ENCODE measurements at regions not wholly inside any gene's neighbourhood (a gene's known extent, or its start where the extent isn't known, plus 50 kb on each side); places are given as distances from the start of the nearest gene placed in this dataset.

- H2AFZ ChIP-seq, result peak overlapping the region; percentile 34
- in situ Hi-C loops (cut with MboI), result no loop called here
- H3F3A ChIP-seq (ENCODE audit: insufficient read depth), result peaks cover 21% of the 10 kb centered on the region
- H3K4me3 ChIP-seq, result peak overlapping the region; percentile 46
- no peaks in the 10 kb centered on the region for H3K27me3 ChIP-seq (replicated peaks; ENCODE audit: insufficient read depth)
- no peaks in the 10 kb centered on the region for H3K79me2 ChIP-seq (ENCODE audit: insufficient read depth)
- peak overlapping the region; percentile 94 for H3K27ac ChIP-seq
- H3K9me3 ChIP-seq (ENCODE audit: low read depth), result no peaks in the 10 kb centered on the region
- TF ChIP-seq EZH2phosphoT487 (IDR thresholded peaks at IDR 0.05; ENCODE audit: insufficient read depth, low read depth) (no peak), EZH2 (IDR thresholded peaks at IDR 0.05; ENCODE audit: insufficient read depth, poor library complexity, severe bottlenecking) (no peak)
- 51 to 64% methylated on average over 8 of the region's 8 CpGs for WGBS, 2 experiments (ENCODE audit: low coverage in 1 of 2, low lambda C conversion rate in 2 of 2, missing lambda C conversion rate in 2 of 2)
- peak; percentile 89 for DNase-seq
- no peaks in the 10 kb centered on the region for H3K36me3 ChIP-seq (ENCODE audit: low read depth)
- no peaks in the 10 kb centered on the region for H4K20me1 ChIP-seq (ENCODE audit: insufficient read depth)
- no peaks in the 10 kb centered on the region for H3K9me2 ChIP-seq (ENCODE audit: insufficient read depth)
- peaks cover 30% of the 10 kb centered on the region for H3K4me1 ChIP-seq (ENCODE audit: insufficient read depth)
- H3K4me2 ChIP-seq (ENCODE audit: unreplicated experiment), result peak overlapping the region; percentile 80
- H3K9ac ChIP-seq, result peak overlapping the region; percentile 73
Measured at GRCh38 chr12:93972411-93973208, 175.8 kb upstream of the PLXNC1 start.

GRCh38 chr12:93974252-93974651, 174.1 kb upstream of the PLXNC1 start:
- Histone ChIP-seq H3K9me2 (ENCODE audit: insufficient read depth) (no peaks in the 10 kb centered on the region), H3K9me3 (ENCODE audit: low read depth) (no peaks in the 10 kb centered on the region), H3K4me3 (no peak overlapping the region), H3K9ac (no peak overlapping the region), H3F3A (ENCODE audit: insufficient read depth) (peaks cover 29% of the 10 kb centered on the region), H3K4me1 (ENCODE audit: insufficient read depth) (peaks cover 43% of the 10 kb centered on the region), H4K20me1 (ENCODE audit: insufficient read depth) (no peaks in the 10 kb centered on the region), H3K36me3 (ENCODE audit: low read depth) (no peaks in the 10 kb centered on the region), H3K27me3 (replicated peaks; ENCODE audit: insufficient read depth) (no peaks in the 10 kb centered on the region), H3K79me2 (ENCODE audit: insufficient read depth) (no peaks in the 10 kb centered on the region), H3K4me2 (ENCODE audit: unreplicated experiment) (no peak overlapping the region), H3K27ac (no peak overlapping the region), H2AFZ (no peak overlapping the region)
- 75 to 89% methylated on average over 3 of the region's 3 CpGs for WGBS, 2 experiments (ENCODE audit: low coverage in 1 of 2, low lambda C conversion rate in 2 of 2, missing lambda C conversion rate in 2 of 2)
- TF ChIP-seq EZH2phosphoT487 (IDR thresholded peaks at IDR 0.05; ENCODE audit: insufficient read depth, low read depth), result no peak
- DNase-seq, result no peak
- in situ Hi-C loops (cut with MboI), result no loop called here

GRCh38 chr12:93976024-93976423, 172.4 kb upstream of the PLXNC1 start:
- no peak overlapping the region for H2AFZ ChIP-seq
- DNase-seq, result no peak
- H3K9ac ChIP-seq, result no peak overlapping the region
- H4K20me1 ChIP-seq (ENCODE audit: insufficient read depth), result no peaks in the 10 kb centered on the region
- no peaks in the 10 kb centered on the region for H3K27me3 ChIP-seq (replicated peaks; ENCODE audit: insufficient read depth)
- H3K4me1 ChIP-seq (ENCODE audit: insufficient read depth), result peaks cover 42% of the 10 kb centered on the region
- H3K9me3 ChIP-seq (ENCODE audit: low read depth), result no peaks in the 10 kb centered on the region
- in situ Hi-C loops (cut with MboI), result no loop called here
- no peak overlapping the region for H3K4me2 ChIP-seq (ENCODE audit: unreplicated experiment)
- 70 to 80% methylated on average over 2 of the region's 2 CpGs for WGBS, 2 experiments (ENCODE audit: low coverage in 1 of 2, low lambda C conversion rate in 2 of 2, missing lambda C conversion rate in 2 of 2)
- no peak for TF ChIP-seq EZH2 (IDR thresholded peaks at IDR 0.05; ENCODE audit: insufficient read depth, poor library complexity, severe bottlenecking)
- no peak for TF ChIP-seq EZH2phosphoT487 (IDR thresholded peaks at IDR 0.05; ENCODE audit: insufficient read depth, low read depth)
- H3K9me2 ChIP-seq (ENCODE audit: insufficient read depth), result no peaks in the 10 kb centered on the region
- no peaks in the 10 kb centered on the region for H3K36me3 ChIP-seq (ENCODE audit: low read depth)
- H3K4me3 ChIP-seq, result no peak overlapping the region
- no peak overlapping the region for H3K27ac ChIP-seq
- H3F3A ChIP-seq (ENCODE audit: insufficient read depth), result peaks cover 31% of the 10 kb centered on the region
- H3K79me2 ChIP-seq (ENCODE audit: insufficient read depth), result no peaks in the 10 kb centered on the region

- H3F3A ChIP-seq (ENCODE audit: insufficient read depth), result peaks cover 23% of the 10 kb centered on the region
- TF ChIP-seq EZH2phosphoT487 (IDR thresholded peaks at IDR 0.05; ENCODE audit: insufficient read depth, low read depth) (no peak), EZH2 (IDR thresholded peaks at IDR 0.05; ENCODE audit: insufficient read depth, poor library complexity, severe bottlenecking) (no peak)
- no peaks in the 10 kb centered on the region for H3K79me2 ChIP-seq (ENCODE audit: insufficient read depth)
- in situ Hi-C loops (cut with MboI), result no loop called here
- WGBS, 2 experiments (ENCODE audit: low coverage in 1 of 2, low lambda C conversion rate in 2 of 2, missing lambda C conversion rate in 2 of 2), result 96 to 97% methylated on average over 3 of the region's 3 CpGs
- no peak overlapping the region for H3K4me2 ChIP-seq (ENCODE audit: unreplicated experiment)
- no peaks in the 10 kb centered on the region for H3K36me3 ChIP-seq (ENCODE audit: low read depth)
- H3K9ac ChIP-seq, result no peak overlapping the region
- no peak for DNase-seq
- H3K27ac ChIP-seq, result no peak overlapping the region
- H3K9me3 ChIP-seq (ENCODE audit: low read depth), result no peaks in the 10 kb centered on the region
- H3K4me3 ChIP-seq, result no peak overlapping the region
- H3K9me2 ChIP-seq (ENCODE audit: insufficient read depth), result no peaks in the 10 kb centered on the region
- no peaks in the 10 kb centered on the region for H4K20me1 ChIP-seq (ENCODE audit: insufficient read depth)
- H3K4me1 ChIP-seq (ENCODE audit: insufficient read depth), result peaks cover 31% of the 10 kb centered on the region
- no peak overlapping the region for H2AFZ ChIP-seq
- no peaks in the 10 kb centered on the region for H3K27me3 ChIP-seq (replicated peaks; ENCODE audit: insufficient read depth)
Measured at GRCh38 chr12:93977081-93977480, 171.3 kb upstream of the PLXNC1 start.

Measured in GM23248 (cell line).